ENCODE measurements at regions not wholly inside any gene's neighbourhood (a gene's known extent, or its start where the extent isn't known, plus 50 kb on each side); places are given as distances from the start of the nearest gene placed in this dataset.

- H3K4me3 ChIP-seq (replicated peaks; ENCODE audit: low read depth, low read length), result no peak overlapping the region
- H3K27me3 ChIP-seq (replicated peaks; ENCODE audit: control insufficient read depth, insufficient read depth, low read length), result no peaks in the 10 kb centered on the region
- DNase-seq (ENCODE audit: extremely low read depth, insufficient read length), result no peak
- H3K36me3 ChIP-seq (ENCODE audit: control insufficient read depth, insufficient read depth, low read length), result no peaks in the 10 kb centered on the region
- TF ChIP-seq CTCF (IDR thresholded peaks at IDR 0.05; ENCODE audit: insufficient read depth, low read length, poor library complexity, severe bottlenecking), result no peak
These were observed 205.1 kb downstream of the LY86 start for GRCh38 chr6:6793388-6794250.

DNA sequence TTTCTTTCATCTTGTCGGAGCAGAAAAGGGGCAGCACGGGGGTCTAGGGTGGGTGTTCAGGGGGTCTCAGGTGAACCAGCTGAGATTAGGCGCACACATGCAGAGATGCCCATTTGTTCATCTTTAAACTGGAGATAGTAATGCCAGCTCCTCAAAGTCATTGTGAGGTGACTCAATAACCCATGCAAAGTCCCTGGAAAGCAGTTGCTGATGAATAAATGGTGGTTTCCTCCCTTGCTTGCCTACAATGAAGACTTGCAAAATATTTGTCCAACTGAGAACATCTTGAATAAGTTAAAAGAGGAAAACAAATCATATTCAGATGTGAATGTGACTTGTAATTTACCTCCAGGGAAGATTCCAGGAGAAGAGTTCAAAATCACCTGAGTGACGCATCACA is 206.9 kb downstream of the LY86 start:
- Histone ChIP-seq H3K4me3 (replicated peaks; ENCODE audit: low read depth, low read length) (no peak overlapping the region), H3K27me3 (replicated peaks; ENCODE audit: control insufficient read depth, insufficient read depth, low read length) (no peaks in the 10 kb centered on the region), H3K36me3 (ENCODE audit: control insufficient read depth, insufficient read depth, low read length) (no peaks in the 10 kb centered on the region)
- no peak for TF ChIP-seq CTCF (IDR thresholded peaks at IDR 0.05; ENCODE audit: insufficient read depth, low read length, poor library complexity, severe bottlenecking)
- no peak for DNase-seq (ENCODE audit: extremely low read depth, insufficient read length)

- H3K4me3 ChIP-seq (replicated peaks; ENCODE audit: low read depth, low read length), result no peak overlapping the region
- DNase-seq (ENCODE audit: extremely low read depth, insufficient read length), result no peak
- H3K27me3 ChIP-seq (replicated peaks; ENCODE audit: control insufficient read depth, insufficient read depth, low read length), result no peaks in the 10 kb centered on the region
- H3K36me3 ChIP-seq (ENCODE audit: control insufficient read depth, insufficient read depth, low read length), result no peaks in the 10 kb centered on the region
- no peak for TF ChIP-seq CTCF (IDR thresholded peaks at IDR 0.05; ENCODE audit: insufficient read depth, low read length, poor library complexity, severe bottlenecking)
These were observed 208.3 kb downstream of the LY86 start for GRCh38 chr6:6796818-6797217.

DNA sequence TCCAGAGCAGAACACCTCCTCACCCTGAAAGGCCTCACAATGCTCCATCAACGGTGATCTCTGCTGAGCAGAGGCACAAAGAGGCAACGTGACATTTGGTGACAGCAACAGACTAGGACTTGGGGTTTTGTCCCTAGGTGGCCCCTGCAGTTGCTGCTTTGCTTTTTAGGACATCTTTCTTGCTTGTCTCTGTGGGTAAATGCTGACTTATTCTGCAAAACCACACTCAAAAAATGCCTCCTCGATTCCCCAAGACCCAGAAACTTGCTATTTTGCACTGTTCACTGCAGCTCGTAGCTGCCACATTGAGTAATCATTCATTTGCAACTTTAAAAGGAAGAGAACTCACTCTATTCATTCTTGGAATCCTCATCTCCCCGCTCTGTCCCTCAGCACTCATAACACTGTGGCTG is 209.9 kb downstream of the LY86 start:
- H3K4me3 ChIP-seq (replicated peaks; ENCODE audit: low read depth, low read length), result no peak overlapping the region; the same call in 1 of the 2 replicates
- peak; percentile 10 for TF ChIP-seq CTCF (IDR thresholded peaks at IDR 0.05; ENCODE audit: insufficient read depth, low read length, poor library complexity, severe bottlenecking)

DNA sequence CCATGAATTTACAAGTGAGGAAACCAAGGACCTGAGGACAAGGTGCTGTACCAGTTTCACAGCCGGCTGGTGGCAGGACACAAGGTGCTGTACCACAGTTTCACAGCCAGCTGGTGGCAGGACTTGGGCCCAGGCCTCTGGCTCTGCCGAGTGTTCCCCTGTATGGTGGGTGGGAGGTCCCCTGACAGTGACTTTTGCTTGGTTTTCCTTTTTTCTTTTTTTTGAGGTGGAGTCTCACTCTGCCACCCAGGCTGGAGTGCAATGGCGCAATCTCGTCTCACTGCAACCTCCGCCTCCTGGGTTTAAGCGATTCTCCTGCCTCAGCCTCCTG is 212.4 kb downstream of the LY86 start:
- no peak for TF ChIP-seq CTCF (IDR thresholded peaks at IDR 0.05; ENCODE audit: insufficient read depth, low read length, poor library complexity, severe bottlenecking)
- no peak for DNase-seq (ENCODE audit: extremely low read depth, insufficient read length)

More for the DNA sequence above, 209.9 kb downstream of the LY86 start:
- no peaks in the 10 kb centered on the region for H3K27me3 ChIP-seq (replicated peaks; ENCODE audit: control insufficient read depth, insufficient read depth, low read length)
- H3K36me3 ChIP-seq (ENCODE audit: control insufficient read depth, insufficient read depth, low read length), result no peaks in the 10 kb centered on the region
- no peak for DNase-seq (ENCODE audit: extremely low read depth, insufficient read length)

More for the DNA sequence above, 212.4 kb downstream of the LY86 start:
- no peak overlapping the region for H3K4me3 ChIP-seq (replicated peaks; ENCODE audit: low read depth, low read length)
- H3K36me3 ChIP-seq (ENCODE audit: control insufficient read depth, insufficient read depth, low read length), result no peaks in the 10 kb centered on the region
- no peaks in the 10 kb centered on the region for H3K27me3 ChIP-seq (replicated peaks; ENCODE audit: control insufficient read depth, insufficient read depth, low read length)
